ENCODE measurements at regions not wholly inside any gene's neighbourhood (a gene's known extent, or its start where the extent isn't known, plus 50 kb on each side); places are given as distances from the start of the nearest gene placed in this dataset.
"Not testable (repeated sequence)": the region's sequence is repeated elsewhere in the genome, so short reads cannot be mapped to it uniquely, and the experiment has no call there.

- CTCF ChIA-PET; H3K4me3 ChIP-seq (ENCODE audit: control insufficient read depth in 1 of 7, extremely low read depth in 1 of 7, insufficient read depth in 4 of 7, low read depth in 2 of 7, low read length in 6 of 7); DNase-seq; H3K4me1 ChIP-seq (ENCODE audit: control extremely low read depth in 1 of 4, control insufficient read depth in 4 of 4, insufficient read depth in 4 of 4, low read length in 3 of 4); H3K27me3 ChIP-seq (replicated peaks in 2 of 5; ENCODE audit: control insufficient read depth in 4 of 5, insufficient read depth in 5 of 5, low read length in 4 of 5); H3K36me3 ChIP-seq (ENCODE audit: control insufficient read depth in 4 of 4, insufficient read depth in 4 of 4, low read length in 3 of 4); H3K27ac ChIP-seq (ENCODE audit: insufficient read depth in 1 of 2, low read depth in 1 of 2, low read length in 2 of 2, poor library complexity in 1 of 2, severe bottlenecking in 2 of 2); POLR2A ChIA-PET; H3K9me3 ChIP-seq (ENCODE audit: control extremely low read depth in 1 of 5, control insufficient read depth in 4 of 5, insufficient read depth in 2 of 5, low read depth in 1 of 5, low read length in 4 of 5): not testable (repeated sequence)
- 100% methylated on average over 1 of the region's 2 CpGs for whole genome bisulfite sequencing (ENCODE audit: insufficient coverage)
Observed at GRCh38 chr7:17113770-17114169, 184.7 kb upstream of the AHR start.

DNA sequence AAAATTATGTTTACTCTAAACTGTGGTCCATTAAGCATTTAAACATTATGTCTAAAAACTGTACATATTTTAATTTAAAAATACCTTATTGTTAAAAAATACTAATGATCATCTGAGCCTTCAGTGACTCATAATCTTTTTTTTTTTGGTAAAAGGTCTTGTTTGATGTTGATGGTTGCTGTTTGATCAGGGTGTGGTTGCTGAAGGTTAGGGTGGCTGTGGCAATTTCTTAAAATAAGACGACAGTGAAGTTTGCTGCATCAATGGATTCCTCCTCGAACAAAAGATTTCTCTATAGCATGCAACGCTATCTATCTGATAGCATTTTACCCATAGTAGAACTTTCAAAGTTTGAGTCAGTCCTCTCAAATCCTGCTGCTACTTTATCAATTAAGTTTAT, 180.0 kb upstream of the AHR start:
- Histone ChIP-seq H3K27ac (ENCODE audit: insufficient read depth in 1 of 2, low read depth in 1 of 2, low read length in 2 of 2, poor library complexity in 1 of 2, severe bottlenecking in 2 of 2) (no peak overlapping the region), H3K27me3 (replicated peaks in 2 of 5; ENCODE audit: control insufficient read depth in 4 of 5, insufficient read depth in 5 of 5, low read length in 4 of 5) (no peaks in the 10 kb centered on the region), H3K9me3 (ENCODE audit: control extremely low read depth in 1 of 5, control insufficient read depth in 4 of 5, insufficient read depth in 2 of 5, low read depth in 1 of 5, low read length in 4 of 5) (no peaks in the 10 kb centered on the region), H3K4me1 (ENCODE audit: control extremely low read depth in 1 of 4, control insufficient read depth in 4 of 4, insufficient read depth in 4 of 4, low read length in 3 of 4) (peaks cover 3 to 9% (median 4%) of the 10 kb centered on the region in 4 experiments), H3K4me3 (ENCODE audit: control insufficient read depth in 1 of 7, extremely low read depth in 1 of 7, insufficient read depth in 4 of 7, low read depth in 2 of 7, low read length in 6 of 7) (no peak overlapping the region), H3K36me3 (ENCODE audit: control insufficient read depth in 4 of 4, insufficient read depth in 4 of 4, low read length in 3 of 4) (no peaks in the 10 kb centered on the region)
- WGBS (ENCODE audit: insufficient coverage), result no CpG with 5 or more reads among the region's 3 CpGs
- POLR2A ChIA-PET, result no interaction called here
- CTCF ChIA-PET, result interaction anchor here (0.9 to 1.3 kb wide), 2 partner anchors 11 to 56 kb away, joined by 3 read pairs; no protein-coding TSS in a partner anchor
- no peak for DNase-seq

GRCh38 chr7:17120756-17121155, 177.7 kb upstream of the AHR start:
- H3K36me3 ChIP-seq (ENCODE audit: control insufficient read depth in 4 of 4, insufficient read depth in 4 of 4, low read length in 3 of 4), result no peaks in the 10 kb centered on the region
- POLR2A ChIA-PET, result no interaction called here

GRCh38 chr7:17121671-17122070, 176.8 kb upstream of the AHR start:
- CTCF ChIA-PET, result no interaction called here

More at GRCh38 chr7:17120756-17121155, 177.7 kb upstream of the AHR start:
- no peak overlapping the region for H3K4me3 ChIP-seq (ENCODE audit: control insufficient read depth in 1 of 7, extremely low read depth in 1 of 7, insufficient read depth in 4 of 7, low read depth in 2 of 7, low read length in 6 of 7)
- H3K27ac ChIP-seq (ENCODE audit: insufficient read depth in 1 of 2, low read depth in 1 of 2, low read length in 2 of 2, poor library complexity in 1 of 2, severe bottlenecking in 2 of 2), result no peak overlapping the region
- peak in 2 of 3 donors; percentile 30 to 43 for DNase-seq
- H3K9me3 ChIP-seq (ENCODE audit: control extremely low read depth in 1 of 5, control insufficient read depth in 4 of 5, insufficient read depth in 2 of 5, low read depth in 1 of 5, low read length in 4 of 5), result no peaks in the 10 kb centered on the region
- no CpG with 5 or more reads among the region's 2 CpGs for WGBS (ENCODE audit: insufficient coverage)
- peaks cover 3 to 9% (median 6%) of the 10 kb centered on the region in 4 experiments for H3K4me1 ChIP-seq (ENCODE audit: control extremely low read depth in 1 of 4, control insufficient read depth in 4 of 4, insufficient read depth in 4 of 4, low read length in 3 of 4)
- H3K27me3 ChIP-seq (replicated peaks in 2 of 5; ENCODE audit: control insufficient read depth in 4 of 5, insufficient read depth in 5 of 5, low read length in 4 of 5), result no peaks in the 10 kb centered on the region
- CTCF ChIA-PET, result interaction anchor here (1.0 kb wide), 1 partner anchor 182 kb away, joined by 3 read pairs; no protein-coding TSS in a partner anchor

GRCh38 chr7:17123020-17123419, 175.4 kb upstream of the AHR start:
- H3K27ac ChIP-seq (ENCODE audit: insufficient read depth in 1 of 2, low read depth in 1 of 2, low read length in 2 of 2, poor library complexity in 1 of 2, severe bottlenecking in 2 of 2), result no peak overlapping the region
- ChIA-PET CTCF (no interaction called here), POLR2A (interaction anchor here (0.6 kb wide), 2 partner anchors 400 to 408 kb away, joined by 3 read pairs; no protein-coding TSS in a partner anchor)
- no peaks in the 10 kb centered on the region for H3K27me3 ChIP-seq (replicated peaks in 2 of 5; ENCODE audit: control insufficient read depth in 4 of 5, insufficient read depth in 5 of 5, low read length in 4 of 5)
- peaks cover 3 to 9% (median 6%) of the 10 kb centered on the region in 4 experiments for H3K4me1 ChIP-seq (ENCODE audit: control extremely low read depth in 1 of 4, control insufficient read depth in 4 of 4, insufficient read depth in 4 of 4, low read length in 3 of 4)
- H3K36me3 ChIP-seq (ENCODE audit: control insufficient read depth in 4 of 4, insufficient read depth in 4 of 4, low read length in 3 of 4), result no peaks in the 10 kb centered on the region
- no peaks in the 10 kb centered on the region for H3K9me3 ChIP-seq (ENCODE audit: control extremely low read depth in 1 of 5, control insufficient read depth in 4 of 5, insufficient read depth in 2 of 5, low read depth in 1 of 5, low read length in 4 of 5)
- peak overlapping the region in 2 of 7 experiments; percentile 27 to 47 for H3K4me3 ChIP-seq (ENCODE audit: control insufficient read depth in 1 of 7, extremely low read depth in 1 of 7, insufficient read depth in 4 of 7, low read depth in 2 of 7, low read length in 6 of 7)
- DNase-seq, result peak in 2 of 3 donors; percentile 68 to 71
- 0% methylated on average over 2 of the region's 4 CpGs for WGBS (ENCODE audit: insufficient coverage)

More at GRCh38 chr7:17121671-17122070, 176.8 kb upstream of the AHR start:
- no peak overlapping the region for H3K4me3 ChIP-seq (ENCODE audit: control insufficient read depth in 1 of 7, extremely low read depth in 1 of 7, insufficient read depth in 4 of 7, low read depth in 2 of 7, low read length in 6 of 7)
- H3K27me3 ChIP-seq (replicated peaks in 2 of 5; ENCODE audit: control insufficient read depth in 4 of 5, insufficient read depth in 5 of 5, low read length in 4 of 5), result no peaks in the 10 kb centered on the region
- H3K9me3 ChIP-seq (ENCODE audit: control extremely low read depth in 1 of 5, control insufficient read depth in 4 of 5, insufficient read depth in 2 of 5, low read depth in 1 of 5, low read length in 4 of 5), result no peaks in the 10 kb centered on the region
- no peak for DNase-seq
- WGBS (ENCODE audit: insufficient coverage), result no CpG with 5 or more reads among the region's 1 CpG
- peaks cover 3 to 9% (median 6%) of the 10 kb centered on the region in 4 experiments for H3K4me1 ChIP-seq (ENCODE audit: control extremely low read depth in 1 of 4, control insufficient read depth in 4 of 4, insufficient read depth in 4 of 4, low read length in 3 of 4)
- H3K36me3 ChIP-seq (ENCODE audit: control insufficient read depth in 4 of 4, insufficient read depth in 4 of 4, low read length in 3 of 4), result no peaks in the 10 kb centered on the region
- POLR2A ChIA-PET, result no interaction called here
- H3K27ac ChIP-seq (ENCODE audit: insufficient read depth in 1 of 2, low read depth in 1 of 2, low read length in 2 of 2, poor library complexity in 1 of 2, severe bottlenecking in 2 of 2), result no peak overlapping the region

DNA sequence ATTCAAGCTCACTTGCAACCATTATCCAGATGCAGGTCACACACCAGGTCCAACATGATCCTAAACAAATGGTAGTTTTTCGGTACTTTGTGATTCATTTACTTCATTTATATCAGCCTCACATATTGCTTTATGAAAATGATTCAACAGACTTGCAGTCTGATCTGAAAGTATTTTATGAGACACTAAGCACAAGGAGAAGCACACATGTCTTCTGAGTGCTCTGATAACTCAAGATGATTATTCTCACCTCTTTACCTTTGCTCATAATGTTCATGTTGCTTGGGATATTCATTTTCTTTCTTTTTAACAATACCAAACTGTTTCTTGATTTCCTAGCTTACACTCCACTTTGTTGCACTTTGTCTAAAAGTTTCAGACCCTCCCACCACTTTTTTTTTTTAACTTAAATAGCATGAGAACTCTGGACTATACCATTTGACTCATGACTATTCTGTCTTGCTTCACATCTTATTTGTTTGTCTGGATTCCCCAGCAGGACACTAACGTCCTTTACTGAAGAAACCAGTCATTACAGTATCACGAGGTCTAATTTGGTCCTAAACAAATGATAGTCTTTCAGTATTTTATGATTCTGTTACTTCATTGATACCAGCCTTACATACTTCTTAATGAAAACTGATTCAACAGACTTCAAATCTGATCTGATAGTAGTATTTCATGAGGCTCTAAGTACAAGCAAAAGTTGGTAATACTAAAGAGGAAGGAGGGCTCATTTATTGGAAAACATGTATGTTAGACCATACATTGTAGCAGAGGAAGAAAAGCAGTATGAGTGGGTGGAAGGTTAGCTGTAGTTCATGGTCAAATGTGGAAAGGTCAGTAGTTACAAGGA, 171.8 kb upstream of the AHR start:
- 88% methylated on average over 2 of the region's 3 CpGs for WGBS (ENCODE audit: insufficient coverage)
- ChIA-PET POLR2A (no interaction called here), CTCF (no interaction called here)
- Histone ChIP-seq H3K9me3 (ENCODE audit: control extremely low read depth in 1 of 5, control insufficient read depth in 4 of 5, insufficient read depth in 2 of 5, low read depth in 1 of 5, low read length in 4 of 5) (no peaks in the 10 kb centered on the region), H3K4me3 (ENCODE audit: control insufficient read depth in 1 of 7, extremely low read depth in 1 of 7, insufficient read depth in 4 of 7, low read depth in 2 of 7, low read length in 6 of 7) (no peak overlapping the region), H3K27ac (ENCODE audit: insufficient read depth in 1 of 2, low read depth in 1 of 2, low read length in 2 of 2, poor library complexity in 1 of 2, severe bottlenecking in 2 of 2) (no peak overlapping the region), H3K4me1 (ENCODE audit: control extremely low read depth in 1 of 4, control insufficient read depth in 4 of 4, insufficient read depth in 4 of 4, low read length in 3 of 4) (peaks cover 0 to 15% (median 10%) of the 10 kb centered on the region in 4 experiments), H3K27me3 (replicated peaks in 2 of 5; ENCODE audit: control insufficient read depth in 4 of 5, insufficient read depth in 5 of 5, low read length in 4 of 5) (no peaks in the 10 kb centered on the region), H3K36me3 (ENCODE audit: control insufficient read depth in 4 of 4, insufficient read depth in 4 of 4, low read length in 3 of 4) (no peaks in the 10 kb centered on the region)
- DNase-seq, result no peak

GRCh38 chr7:17129218-17129617, 169.2 kb upstream of the AHR start:
- Histone ChIP-seq H3K36me3 (ENCODE audit: control insufficient read depth in 4 of 4, insufficient read depth in 4 of 4, low read length in 3 of 4) (no peaks in the 10 kb centered on the region), H3K27ac (ENCODE audit: insufficient read depth in 1 of 2, low read depth in 1 of 2, low read length in 2 of 2, poor library complexity in 1 of 2, severe bottlenecking in 2 of 2) (no peak overlapping the region), H3K4me3 (ENCODE audit: control insufficient read depth in 1 of 7, extremely low read depth in 1 of 7, insufficient read depth in 4 of 7, low read depth in 2 of 7, low read length in 6 of 7) (no peak overlapping the region), H3K9me3 (ENCODE audit: control extremely low read depth in 1 of 5, control insufficient read depth in 4 of 5, insufficient read depth in 2 of 5, low read depth in 1 of 5, low read length in 4 of 5) (no peaks in the 10 kb centered on the region), H3K4me1 (ENCODE audit: control extremely low read depth in 1 of 4, control insufficient read depth in 4 of 4, insufficient read depth in 4 of 4, low read length in 3 of 4) (peaks cover 0 to 13% (median 2%) of the 10 kb centered on the region in 4 experiments), H3K27me3 (replicated peaks in 2 of 5; ENCODE audit: control insufficient read depth in 4 of 5, insufficient read depth in 5 of 5, low read length in 4 of 5) (no peaks in the 10 kb centered on the region)
- ChIA-PET POLR2A (no interaction called here), CTCF (interaction anchor here (0.8 kb wide), 1 partner anchor 79 kb away, joined by 3 read pairs; no protein-coding TSS in a partner anchor)
- no CpG with 5 or more reads among the region's 2 CpGs for WGBS (ENCODE audit: insufficient coverage)
- DNase-seq, result no peak

Measured in common myeloid progenitor, CD34-positive (primary cell).